Neural cell (in vitro differentiated cells): ENCODE measurements at regions not wholly inside any gene's neighbourhood (a gene's known extent, or its start where the extent isn't known, plus 50 kb on each side); places are given as distances from the start of the nearest gene placed in this dataset.

ENCODE experiments used
- EP300 ChIP-seq: fragments of 450-650 bp; conservative IDR thresholded peaks from 2 replicates; pipeline ENCODE4 v1.6.1; 2014; ENCODE audit warnings: antibody characterized with exemption, mild to moderate bottlenecking, moderate library complexity; ENCODE audit not compliant: poor library complexity, severe bottlenecking
- EZH2 ChIP-seq: fragments of 200-600, 300-800 bp; shearing (Covaris generic), sonication (generic); IDR thresholded peaks from 2 replicates; pipeline ENCODE4 v1.6.1; 2014; ENCODE audit warnings: antibody characterized with exemption, low read length, borderline replicate concordance, mild to moderate bottlenecking; ENCODE audit not compliant: insufficient read depth, poor library complexity, severe bottlenecking
- MXI1 ChIP-seq: fragments of 450-650 bp; conservative IDR thresholded peaks from 2 replicates; pipeline ENCODE4 v1.6.1; 2014; ENCODE audit warnings: antibody characterized with exemption, mild to moderate bottlenecking; ENCODE audit not compliant: poor library complexity, severe bottlenecking
- POLR2AphosphoS5 ChIP-seq: IDR thresholded peaks from 2 replicates; pipeline ENCODE4 v1.6.1; 2012
- RAD21 ChIP-seq: fragments of 450-650 bp; conservative IDR thresholded peaks from 2 replicates; pipeline ENCODE4 v1.6.1; 2014; ENCODE audit warnings: antibody characterized with exemption, mild to moderate bottlenecking, moderate library complexity
- SMC3 ChIP-seq: fragments of 450-650 bp; conservative IDR thresholded peaks from 2 replicates; pipeline ENCODE4 v1.6.1; 2014; ENCODE audit warnings: antibody characterized with exemption, mild to moderate bottlenecking, moderate library complexity; ENCODE audit not compliant: poor library complexity
- TAF1 ChIP-seq: IDR thresholded peaks from 2 replicates; pipeline ENCODE4 v1.6.1; 2012; ENCODE audit warnings: low read depth
- TF ChIP-seq, protein P1 (sequence below): fragments of 450-650 bp; IDR thresholded peaks from 2 replicates; pipeline ENCODE4 v1.5.1; 2014; ENCODE audit warnings: antibody characterized with exemption, mild to moderate bottlenecking, moderate library complexity; ENCODE audit not compliant: poor library complexity, severe bottlenecking
- TF ChIP-seq, protein P2 (sequence below): IDR thresholded peaks from 2 replicates; pipeline ENCODE4 v1.6.1; 2012; ENCODE audit warnings: borderline replicate concordance

DNA sequence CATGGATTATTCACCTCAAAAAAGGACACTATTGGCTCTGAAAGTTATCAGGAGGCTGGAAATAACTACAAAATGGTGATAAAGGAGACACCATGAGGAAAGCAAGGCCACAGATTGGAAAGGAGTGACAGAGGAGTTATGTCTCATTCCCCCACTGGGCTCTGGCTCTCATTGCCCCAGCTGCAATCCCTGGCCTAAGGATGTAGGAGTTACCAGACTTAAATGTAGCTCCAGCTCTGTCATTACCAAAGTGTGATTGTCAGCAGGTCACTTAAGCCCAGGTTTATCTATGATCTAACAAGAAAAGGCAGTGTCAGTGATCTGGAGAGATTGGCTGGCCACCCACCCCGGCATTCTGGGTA, 1228.2 kb upstream of the DDX18 start:
- TF ChIP-seq EP300: no peak
- no peak for TF ChIP-seq EZH2
- TF ChIP-seq TAF1: no peak
- TF ChIP-seq, protein P1, sequence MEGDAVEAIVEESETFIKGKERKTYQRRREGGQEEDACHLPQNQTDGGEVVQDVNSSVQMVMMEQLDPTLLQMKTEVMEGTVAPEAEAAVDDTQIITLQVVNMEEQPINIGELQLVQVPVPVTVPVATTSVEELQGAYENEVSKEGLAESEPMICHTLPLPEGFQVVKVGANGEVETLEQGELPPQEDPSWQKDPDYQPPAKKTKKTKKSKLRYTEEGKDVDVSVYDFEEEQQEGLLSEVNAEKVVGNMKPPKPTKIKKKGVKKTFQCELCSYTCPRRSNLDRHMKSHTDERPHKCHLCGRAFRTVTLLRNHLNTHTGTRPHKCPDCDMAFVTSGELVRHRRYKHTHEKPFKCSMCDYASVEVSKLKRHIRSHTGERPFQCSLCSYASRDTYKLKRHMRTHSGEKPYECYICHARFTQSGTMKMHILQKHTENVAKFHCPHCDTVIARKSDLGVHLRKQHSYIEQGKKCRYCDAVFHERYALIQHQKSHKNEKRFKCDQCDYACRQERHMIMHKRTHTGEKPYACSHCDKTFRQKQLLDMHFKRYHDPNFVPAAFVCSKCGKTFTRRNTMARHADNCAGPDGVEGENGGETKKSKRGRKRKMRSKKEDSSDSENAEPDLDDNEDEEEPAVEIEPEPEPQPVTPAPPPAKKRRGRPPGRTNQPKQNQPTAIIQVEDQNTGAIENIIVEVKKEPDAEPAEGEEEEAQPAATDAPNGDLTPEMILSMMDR: no peak
- TF ChIP-seq, protein P2, sequence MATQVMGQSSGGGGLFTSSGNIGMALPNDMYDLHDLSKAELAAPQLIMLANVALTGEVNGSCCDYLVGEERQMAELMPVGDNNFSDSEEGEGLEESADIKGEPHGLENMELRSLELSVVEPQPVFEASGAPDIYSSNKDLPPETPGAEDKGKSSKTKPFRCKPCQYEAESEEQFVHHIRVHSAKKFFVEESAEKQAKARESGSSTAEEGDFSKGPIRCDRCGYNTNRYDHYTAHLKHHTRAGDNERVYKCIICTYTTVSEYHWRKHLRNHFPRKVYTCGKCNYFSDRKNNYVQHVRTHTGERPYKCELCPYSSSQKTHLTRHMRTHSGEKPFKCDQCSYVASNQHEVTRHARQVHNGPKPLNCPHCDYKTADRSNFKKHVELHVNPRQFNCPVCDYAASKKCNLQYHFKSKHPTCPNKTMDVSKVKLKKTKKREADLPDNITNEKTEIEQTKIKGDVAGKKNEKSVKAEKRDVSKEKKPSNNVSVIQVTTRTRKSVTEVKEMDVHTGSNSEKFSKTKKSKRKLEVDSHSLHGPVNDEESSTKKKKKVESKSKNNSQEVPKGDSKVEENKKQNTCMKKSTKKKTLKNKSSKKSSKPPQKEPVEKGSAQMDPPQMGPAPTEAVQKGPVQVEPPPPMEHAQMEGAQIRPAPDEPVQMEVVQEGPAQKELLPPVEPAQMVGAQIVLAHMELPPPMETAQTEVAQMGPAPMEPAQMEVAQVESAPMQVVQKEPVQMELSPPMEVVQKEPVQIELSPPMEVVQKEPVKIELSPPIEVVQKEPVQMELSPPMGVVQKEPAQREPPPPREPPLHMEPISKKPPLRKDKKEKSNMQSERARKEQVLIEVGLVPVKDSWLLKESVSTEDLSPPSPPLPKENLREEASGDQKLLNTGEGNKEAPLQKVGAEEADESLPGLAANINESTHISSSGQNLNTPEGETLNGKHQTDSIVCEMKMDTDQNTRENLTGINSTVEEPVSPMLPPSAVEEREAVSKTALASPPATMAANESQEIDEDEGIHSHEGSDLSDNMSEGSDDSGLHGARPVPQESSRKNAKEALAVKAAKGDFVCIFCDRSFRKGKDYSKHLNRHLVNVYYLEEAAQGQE: no peak
- TF ChIP-seq POLR2AphosphoS5: no peak
- TF ChIP-seq SMC3: no peak
- TF ChIP-seq MXI1: no peak
- TF ChIP-seq RAD21: no peak
